GM18870 (cell line): ENCODE measurements at regions not wholly inside any gene's neighbourhood (a gene's known extent, or its start where the extent isn't known, plus 50 kb on each side); places are given as distances from the start of the nearest gene placed in this dataset.
"Not testable (repeated sequence)": the region's sequence is repeated elsewhere in the genome, so short reads cannot be mapped to it uniquely, and the experiment has no call there.

Source experiments
- ATAC-seq: cut with Tn5 transposase; IDR thresholded peaks from one replicate; pipeline ENCODE4 v1.9.1; 2021; ENCODE audit warnings: moderate library complexity; ENCODE audit not compliant: unreplicated experiment

GRCh38 chr1:190665045-190665444 is 187.4 kb upstream of the BRINP3 start:
- ATAC-seq = no peak

- ATAC-seq = no peak
Observed at GRCh38 chr1:190667914-190668313, 190.2 kb upstream of the BRINP3 start.

GRCh38 chr1:190679044-190679443 is 201.4 kb upstream of the BRINP3 start:
- no peak for ATAC-seq

- ATAC-seq = no peak
Observed at GRCh38 chr1:190679454-190679853, 201.8 kb upstream of the BRINP3 start.

GRCh38 chr1:190679983-190680382 is 202.3 kb upstream of the BRINP3 start:
- no peak for ATAC-seq

- ATAC-seq = no peak
Observed at GRCh38 chr1:190685676-190686075, 208.0 kb upstream of the BRINP3 start.

GRCh38 chr1:190688096-190688495 is 210.4 kb upstream of the BRINP3 start:
- no peak for ATAC-seq

- not testable (repeated sequence) for ATAC-seq
Observed at GRCh38 chr1:190698488-190698887, 220.8 kb upstream of the BRINP3 start.

- no peak for ATAC-seq
Observed at GRCh38 chr1:190699165-190699564, 221.5 kb upstream of the BRINP3 start.

GRCh38 chr1:190708418-190709057 is 230.9 kb upstream of the BRINP3 start:
- no peak for ATAC-seq

- ATAC-seq = no peak
Observed at GRCh38 chr1:190711069-190711468, 233.4 kb upstream of the BRINP3 start.

GRCh38 chr1:190717055-190717454 is 239.4 kb upstream of the BRINP3 start:
- ATAC-seq = no peak

- no peak for ATAC-seq
Observed at GRCh38 chr1:190736971-190737590, 259.4 kb upstream of the BRINP3 start.

- ATAC-seq = no peak
Observed at GRCh38 chr1:190738317-190738716, 260.7 kb upstream of the BRINP3 start.

GRCh38 chr1:190739926-190740325 is 262.3 kb upstream of the BRINP3 start:
- ATAC-seq = no peak

- no peak for ATAC-seq
Observed at GRCh38 chr1:190747704-190748103, 270.0 kb upstream of the BRINP3 start.

GRCh38 chr1:190752131-190752530 is 274.5 kb upstream of the BRINP3 start:
- no peak for ATAC-seq

- no peak for ATAC-seq
Observed at GRCh38 chr1:190754666-190755065, 277.0 kb upstream of the BRINP3 start.

GRCh38 chr1:190759807-190760206 is 282.1 kb upstream of the BRINP3 start:
- ATAC-seq = peak; percentile 100

GRCh38 chr1:190762325-190762724 is 284.7 kb upstream of the BRINP3 start:
- no peak for ATAC-seq

- ATAC-seq = no peak
Observed at GRCh38 chr1:190792873-190793272, 315.2 kb upstream of the BRINP3 start.

- no peak for ATAC-seq
Observed at GRCh38 chr1:190807629-190808028, 330.0 kb upstream of the BRINP3 start.

GRCh38 chr1:190808035-190808434 is 330.4 kb upstream of the BRINP3 start:
- no peak for ATAC-seq
